H1 (cell line): ENCODE measurements at regions not wholly inside any gene's neighbourhood (a gene's known extent, or its start where the extent isn't known, plus 50 kb on each side); places are given as distances from the start of the nearest gene placed in this dataset.

Source experiments
- CTCF ChIA-PET: fragments of 300-600 bp; sonication (Branson Sonifier 250); formaldehyde crosslinking; loops from one replicate; lab custom pipeline; 2021; ENCODE audit not compliant: partially characterized antibody; lab: Charles Lee
- POLR2A ChIA-PET: fragments of 300-600 bp; sonication (Branson Sonifier 250); formaldehyde crosslinking; loops from one replicate; lab custom pipeline; 2021; ENCODE audit warnings: inconsistent platforms; ENCODE audit not compliant: partially characterized antibody; lab: Charles Lee
- DNase-seq, 2 experiments: peaks; one replicate each; pipeline versions ENCODE4 v3.0.0 to v3.0.0-alpha.2; 2010 to 2022; ENCODE audit warnings: low spot score in 2 of 2, low read depth in 1 of 2, mixed read lengths in 1 of 2
- FAIRE-seq: peaks from 2 replicates; lab custom pipeline; 2011; peaks lifted over from hg19 to GRCh38; lab: Jason Lieb, UNC
- H2AFZ ChIP-seq: 2 replicates; pipeline ENCODE4 v1.8.1; 2012; ENCODE audit warnings: low read length, inconsistent platforms
- H2AK5ac ChIP-seq: 2 replicates; pipeline ENCODE4 v1.6.1; 2013; ENCODE audit warnings: low read depth, low read length
- H2BK120ac ChIP-seq: replicated peaks from 2 replicates; pipeline ENCODE3; 2013; ENCODE audit warnings: low read depth, low read length, inconsistent platforms
- H2BK12ac ChIP-seq: 2 replicates; pipeline ENCODE4 v1.6.1; 2013; ENCODE audit warnings: low read depth, low read length
- H2BK15ac ChIP-seq: 2 replicates; pipeline ENCODE4 v1.6.1; 2013; ENCODE audit warnings: low read length
- H2BK20ac ChIP-seq: 2 replicates; pipeline ENCODE4 v1.6.1; 2013; ENCODE audit warnings: low read length
- H2BK5ac ChIP-seq: 2 replicates; pipeline ENCODE4 v1.6.1; 2013; ENCODE audit warnings: low read depth, low read length
- H3K14ac ChIP-seq: 2 replicates; pipeline ENCODE4 v1.6.1; 2013; ENCODE audit warnings: inconsistent platforms; ENCODE audit not compliant: insufficient read length
- H3K18ac ChIP-seq: 2 replicates; pipeline ENCODE4 v1.6.1; 2013; ENCODE audit warnings: low read length; ENCODE audit errors: extremely low read depth
- H3K23ac ChIP-seq: 2 replicates; pipeline ENCODE4 v1.6.1; 2013; ENCODE audit warnings: inconsistent platforms; ENCODE audit not compliant: insufficient read length
- H3K23me2 ChIP-seq: 2 replicates; pipeline ENCODE4 v1.6.1; 2013; ENCODE audit warnings: low read depth, low read length
- H3K27ac ChIP-seq: 2 replicates; pipeline ENCODE4 v1.6.1; 2011; ENCODE audit warnings: low read depth, low read length, inconsistent platforms
- H3K27me3 ChIP-seq, 4 experiments: replicated peaks in 1 of 4; 1 replicate in 1 of 4; 2 replicates in 3 of 4; pipeline versions ENCODE4 v1.6.1 to v1.8.1; 2011 to 2013; ENCODE audit warnings: low read length in 3 of 4, mild to moderate bottlenecking in 3 of 4, inconsistent platforms in 2 of 4, mixed read lengths in 2 of 4, moderate library complexity in 1 of 4; ENCODE audit not compliant: control insufficient read depth in 3 of 4, insufficient read depth in 3 of 4; ENCODE audit errors: extremely low read depth in 1 of 4
- H3K36me3 ChIP-seq, 4 experiments: 2 replicates each; pipeline versions ENCODE4 v1.6.1 to v1.8.1; 2011 to 2013; ENCODE audit warnings: mild to moderate bottlenecking in 4 of 4, low read length in 3 of 4, moderate library complexity in 2 of 4, control low read depth in 1 of 4, inconsistent platforms in 1 of 4; ENCODE audit not compliant: insufficient read depth in 4 of 4, control insufficient read depth in 2 of 4
- H3K4ac ChIP-seq: replicated peaks from 2 replicates; pipeline ENCODE3; 2013; ENCODE audit warnings: low read length, low read depth, mixed read lengths, inconsistent platforms; ENCODE audit not compliant: insufficient read length
- H3K4me1 ChIP-seq, 4 experiments: replicated peaks in 1 of 4; 1 replicate in 1 of 4; 2 replicates in 3 of 4; pipeline versions ENCODE4 v1.6.1 to v1.8.1; 2011 to 2013; ENCODE audit warnings: low read length in 3 of 4, inconsistent platforms in 2 of 4, mixed read lengths in 1 of 4; ENCODE audit not compliant: insufficient read depth in 4 of 4, control insufficient read depth in 3 of 4
- H3K4me2 ChIP-seq, 2 experiments: 2 replicates each; pipeline versions ENCODE4 v1.6.1 to v1.8.1; 2011 to 2013; ENCODE audit warnings: low read depth in 2 of 2, low read length in 2 of 2, control low read depth in 1 of 2, inconsistent platforms in 1 of 2, mild to moderate bottlenecking in 1 of 2; ENCODE audit not compliant: insufficient read depth in 1 of 2
- H3K4me3 ChIP-seq, 4 experiments: fragments of 200-600, 300-600 bp in 1 of 4; sonication (generic), shearing (Covaris generic), sonication (Bioruptor Twin) in 1 of 4; 2 replicates each; pipeline versions ENCODE4 v1.5.1 to v1.8.1; 2011 to 2016; ENCODE audit warnings: low read length in 4 of 4, low read depth in 3 of 4, control low read depth in 2 of 4, inconsistent platforms in 2 of 4, mild to moderate bottlenecking in 2 of 4, mixed read lengths in 1 of 4, moderate library complexity in 1 of 4; ENCODE audit not compliant: insufficient read depth in 2 of 4; ENCODE audit errors: extremely low read depth in 1 of 4
- H3K56ac ChIP-seq: replicated peaks from 2 replicates; pipeline ENCODE3; 2013; ENCODE audit warnings: low read depth, mild to moderate bottlenecking, mixed read lengths, low read length, inconsistent platforms; ENCODE audit not compliant: insufficient read length
- H3K79me1 ChIP-seq: 2 replicates; pipeline ENCODE4 v1.6.1; 2013; ENCODE audit warnings: low read depth, low read length, control low read depth
- H3K79me2 ChIP-seq, 2 experiments: 2 replicates each; pipeline versions ENCODE4 v1.6.1 to v1.8.1; 2012 to 2013; ENCODE audit warnings: low read length in 2 of 2, mild to moderate bottlenecking in 2 of 2, inconsistent platforms in 1 of 2; ENCODE audit not compliant: insufficient read depth in 2 of 2, control insufficient read depth in 1 of 2
- H3K9ac ChIP-seq, 4 experiments: replicated peaks in 1 of 4; 1 replicate in 1 of 4; 2 replicates in 3 of 4; pipeline versions ENCODE4 v1.6.1 to v1.8.1; 2011 to 2013; ENCODE audit warnings: low read depth in 3 of 4, low read length in 3 of 4, control low read depth in 2 of 4, mild to moderate bottlenecking in 2 of 4, moderate library complexity in 2 of 4, inconsistent platforms in 1 of 4; ENCODE audit errors: extremely low read depth in 1 of 4
- H3K9me3 ChIP-seq, 2 experiments: 2 replicates each; pipeline versions ENCODE4 v1.6.1 to v1.8.1; 2012 to 2013; ENCODE audit warnings: mild to moderate bottlenecking in 2 of 2, moderate library complexity in 2 of 2, control low read depth in 1 of 2, inconsistent platforms in 1 of 2, low read depth in 1 of 2, low read length in 1 of 2, mixed read lengths in 1 of 2; ENCODE audit not compliant: insufficient read depth in 2 of 2
- H4K20me1 ChIP-seq, 2 experiments: replicated peaks in 1 of 2; 2 replicates each; pipeline versions ENCODE3 to v1.8.1; 2011 to 2013; ENCODE audit warnings: inconsistent platforms in 2 of 2, low read length in 2 of 2, mild to moderate bottlenecking in 1 of 2; ENCODE audit not compliant: insufficient read depth in 2 of 2, control insufficient read depth in 1 of 2
- H4K5ac ChIP-seq: 2 replicates; pipeline ENCODE4 v1.6.1; 2013; ENCODE audit warnings: low read length, low read depth, mixed read lengths, inconsistent platforms; ENCODE audit not compliant: insufficient read length
- H4K8ac ChIP-seq: 2 replicates; pipeline ENCODE4 v1.8.0; 2013; ENCODE audit warnings: mild to moderate bottlenecking, moderate library complexity, low read length, inconsistent platforms; ENCODE audit not compliant: insufficient read depth; ENCODE audit errors: extremely low read depth
- H4K91ac ChIP-seq: replicated peaks from 2 replicates; pipeline ENCODE3; 2013; ENCODE audit warnings: low read length, mixed read lengths, inconsistent platforms; ENCODE audit not compliant: insufficient read length
- CBX8 ChIP-seq: fragments of 300-800, 300-1000 bp; sonication (generic); IDR thresholded peaks from 2 replicates; pipeline ENCODE4 v1.7.1; 2016; ENCODE audit warnings: low read depth, low read length, borderline replicate concordance
- NANOG ChIP-seq: IDR thresholded peaks from 2 replicates; pipeline ENCODE4 v1.6.1; 2011; ENCODE audit warnings: low read length, low read depth, mild to moderate bottlenecking, inconsistent platforms; ENCODE audit not compliant: insufficient read depth, poor library complexity, severe bottlenecking
- NRF1 ChIP-seq: IDR thresholded peaks from 2 replicates; pipeline ENCODE4 v1.6.1; 2011; ENCODE audit warnings: mild to moderate bottlenecking, low read depth, low read length, improper control_type of control experiment
- PHF8 ChIP-seq: fragments of 200-600 bp; sonication (generic); conservative IDR thresholded peaks from 2 replicates; pipeline ENCODE4 v1.7.1; 2012; ENCODE audit warnings: low read depth, mild to moderate bottlenecking, inconsistent platforms, low read length, moderate library complexity
- RNF2 ChIP-seq: fragments of 200-900, 300-1000 bp; sonication (generic); IDR thresholded peaks from 2 replicates; pipeline ENCODE4 v1.7.1; 2016; ENCODE audit warnings: borderline replicate concordance, low read depth, mild to moderate bottlenecking, antibody characterized with exemption, low read length; ENCODE audit not compliant: poor library complexity, severe bottlenecking; ENCODE audit errors: missing control alignments
- SIN3A ChIP-seq, 2 experiments: IDR thresholded peaks in 1 of 2; conservative IDR thresholded peaks in 1 of 2; 2 replicates each; pipeline ENCODE4 v1.6.1; 2011 to 2012; ENCODE audit warnings: low read length in 2 of 2, improper control_type of control experiment in 1 of 2, low read depth in 1 of 2, mild to moderate bottlenecking in 1 of 2
- SIRT6 ChIP-seq: IDR thresholded peaks from one replicate; pipeline ENCODE4 v1.7.1; 2012; ENCODE audit warnings: low read length, inconsistent platforms
- TF ChIP-seq, protein P1 (sequence below), 3 experiments: IDR thresholded peaks; 1 replicate in 2 of 3; 2 replicates in 1 of 3; pipeline versions ENCODE4 v1.5.1 to v1.6.1; 2011; ENCODE audit warnings: low read length in 3 of 3, mild to moderate bottlenecking in 3 of 3, inconsistent platforms in 2 of 3, low read depth in 1 of 3, moderate library complexity in 1 of 3; ENCODE audit not compliant: insufficient read depth in 1 of 3; ENCODE audit errors: control extremely low read depth in 1 of 3

- Histone ChIP-seq H3K79me2 (no peaks in the 10 kb centered on the region), H3K18ac (no peak overlapping the region), H3K36me3 (no peaks in the 10 kb centered on the region), H3K4me2 (no peak overlapping the region), H2AFZ (no peak overlapping the region), H2BK5ac (no peak overlapping the region), H3K23me2 (no peaks in the 10 kb centered on the region), H3K14ac (no peak overlapping the region), H2BK120ac (no peak overlapping the region), H3K9ac (no peak overlapping the region), H4K5ac (no peak overlapping the region), H2AK5ac (no peak overlapping the region), H3K56ac (no peak overlapping the region), H3K79me1 (no peaks in the 10 kb centered on the region), H3K4ac (no peak overlapping the region), H2BK20ac (no peak overlapping the region), H3K27me3 (no peaks in the 10 kb centered on the region), H3K4me1 (no peaks in the 10 kb centered on the region), H4K91ac (no peak overlapping the region), H4K20me1 (no peaks in the 10 kb centered on the region), H3K9me3 (no peaks in the 10 kb centered on the region), H2BK15ac (no peak overlapping the region), H3K27ac (no peak overlapping the region), H4K8ac (no peak overlapping the region), H3K4me3 (no peak overlapping the region), H2BK12ac (no peak overlapping the region), H3K23ac (no peak overlapping the region)
- DNase-seq (no peak), FAIRE-seq (no peak)
- POLR2A ChIA-PET = no interaction called here
- CTCF ChIA-PET = interaction anchor here (0.7 kb wide), 1 partner anchor 20 kb away, joined by 3 read pairs; no protein-coding TSS in a partner anchor
- no peak for TF ChIP-seq NANOG
- TF ChIP-seq CBX8 = no peak
- TF ChIP-seq SIRT6 = no peak
- TF ChIP-seq SIN3A (conservative IDR thresholded peaks at IDR 0.05 in 1 of 2, IDR thresholded peaks at IDR 0.05 in 1 of 2; ENCODE audit: low read depth in 1 of 2, low read length in 2 of 2) = no peak
- no peak for TF ChIP-seq PHF8
- no peak for TF ChIP-seq NRF1
- TF ChIP-seq, protein P1, sequence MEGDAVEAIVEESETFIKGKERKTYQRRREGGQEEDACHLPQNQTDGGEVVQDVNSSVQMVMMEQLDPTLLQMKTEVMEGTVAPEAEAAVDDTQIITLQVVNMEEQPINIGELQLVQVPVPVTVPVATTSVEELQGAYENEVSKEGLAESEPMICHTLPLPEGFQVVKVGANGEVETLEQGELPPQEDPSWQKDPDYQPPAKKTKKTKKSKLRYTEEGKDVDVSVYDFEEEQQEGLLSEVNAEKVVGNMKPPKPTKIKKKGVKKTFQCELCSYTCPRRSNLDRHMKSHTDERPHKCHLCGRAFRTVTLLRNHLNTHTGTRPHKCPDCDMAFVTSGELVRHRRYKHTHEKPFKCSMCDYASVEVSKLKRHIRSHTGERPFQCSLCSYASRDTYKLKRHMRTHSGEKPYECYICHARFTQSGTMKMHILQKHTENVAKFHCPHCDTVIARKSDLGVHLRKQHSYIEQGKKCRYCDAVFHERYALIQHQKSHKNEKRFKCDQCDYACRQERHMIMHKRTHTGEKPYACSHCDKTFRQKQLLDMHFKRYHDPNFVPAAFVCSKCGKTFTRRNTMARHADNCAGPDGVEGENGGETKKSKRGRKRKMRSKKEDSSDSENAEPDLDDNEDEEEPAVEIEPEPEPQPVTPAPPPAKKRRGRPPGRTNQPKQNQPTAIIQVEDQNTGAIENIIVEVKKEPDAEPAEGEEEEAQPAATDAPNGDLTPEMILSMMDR (IDR thresholded peaks at IDR 0.05; ENCODE audit: control extremely low read depth in 1 of 3, insufficient read depth in 1 of 3, low read depth in 1 of 3, low read length in 3 of 3) = no peak
- no peak for TF ChIP-seq RNF2
Observed at GRCh38 chr12:77531912-77532311, 298.8 kb upstream of the NAV3 start.
